B cell (primary cell): ENCODE measurements at regions not wholly inside any gene's neighbourhood (a gene's known extent, or its start where the extent isn't known, plus 50 kb on each side); places are given as distances from the start of the nearest gene placed in this dataset.

Experiments
- CTCF ChIP-seq: fragments of 200-600 bp; IDR thresholded peaks from one replicate; pipeline ENCODE4 v1.8.0; 2022; ENCODE audit warnings: antibody characterized with exemption, mild to moderate bottlenecking
- EZH2 ChIP-seq: IDR thresholded peaks from 2 replicates; pipeline ENCODE4 v1.6.1; 2012; ENCODE audit warnings: borderline replicate concordance, low read depth, mild to moderate bottlenecking, moderate library complexity, low read length; ENCODE audit not compliant: insufficient read depth, poor library complexity, severe bottlenecking

- TF ChIP-seq CTCF = no peak
- no peak for TF ChIP-seq EZH2
These were observed 1393.3 kb downstream of the CDH8 start for GRCh38 chr16:60642956-60643355.
